ENCODE measurements at regions not wholly inside any gene's neighbourhood (a gene's known extent, or its start where the extent isn't known, plus 50 kb on each side); places are given as distances from the start of the nearest gene placed in this dataset.

DNA sequence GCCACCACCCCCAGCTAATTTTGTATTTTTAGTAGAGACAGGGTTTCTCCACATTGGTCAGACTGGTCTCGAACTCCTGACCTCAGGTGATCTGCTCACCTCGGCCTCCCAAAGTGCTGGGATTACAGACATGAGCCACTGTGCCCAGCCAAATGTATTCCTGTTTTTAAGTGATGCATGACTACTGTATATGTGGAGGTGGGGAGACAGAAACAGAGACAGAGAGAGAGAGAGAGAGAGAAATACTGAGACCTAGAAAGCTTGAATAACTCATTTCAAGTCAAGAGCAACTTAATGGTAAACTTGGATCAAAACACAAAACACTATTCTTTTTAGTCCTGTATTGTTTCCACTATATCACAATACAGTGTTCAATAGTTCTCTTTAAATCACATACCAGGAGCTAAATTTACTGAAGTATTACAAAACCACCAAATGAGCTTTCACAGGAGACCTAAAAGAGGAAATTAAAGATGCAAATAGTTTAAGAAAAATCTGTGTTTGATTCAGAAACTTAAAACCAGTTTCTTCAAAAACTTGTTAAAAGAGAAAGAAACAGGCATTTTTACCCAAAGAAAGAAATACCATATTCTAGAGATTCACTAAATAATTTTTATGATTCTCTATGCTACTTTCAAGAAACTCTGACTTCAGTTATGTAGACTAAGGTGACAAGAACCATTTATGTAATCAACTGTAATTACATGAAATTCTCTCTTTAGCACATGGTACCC, 188.7 kb downstream of the ETS1 start:
- TF ChIP-seq, protein P1, sequence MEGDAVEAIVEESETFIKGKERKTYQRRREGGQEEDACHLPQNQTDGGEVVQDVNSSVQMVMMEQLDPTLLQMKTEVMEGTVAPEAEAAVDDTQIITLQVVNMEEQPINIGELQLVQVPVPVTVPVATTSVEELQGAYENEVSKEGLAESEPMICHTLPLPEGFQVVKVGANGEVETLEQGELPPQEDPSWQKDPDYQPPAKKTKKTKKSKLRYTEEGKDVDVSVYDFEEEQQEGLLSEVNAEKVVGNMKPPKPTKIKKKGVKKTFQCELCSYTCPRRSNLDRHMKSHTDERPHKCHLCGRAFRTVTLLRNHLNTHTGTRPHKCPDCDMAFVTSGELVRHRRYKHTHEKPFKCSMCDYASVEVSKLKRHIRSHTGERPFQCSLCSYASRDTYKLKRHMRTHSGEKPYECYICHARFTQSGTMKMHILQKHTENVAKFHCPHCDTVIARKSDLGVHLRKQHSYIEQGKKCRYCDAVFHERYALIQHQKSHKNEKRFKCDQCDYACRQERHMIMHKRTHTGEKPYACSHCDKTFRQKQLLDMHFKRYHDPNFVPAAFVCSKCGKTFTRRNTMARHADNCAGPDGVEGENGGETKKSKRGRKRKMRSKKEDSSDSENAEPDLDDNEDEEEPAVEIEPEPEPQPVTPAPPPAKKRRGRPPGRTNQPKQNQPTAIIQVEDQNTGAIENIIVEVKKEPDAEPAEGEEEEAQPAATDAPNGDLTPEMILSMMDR (IDR thresholded peaks at IDR 0.05; ENCODE audit: insufficient read depth, missing control alignments), result no peak

DNA sequence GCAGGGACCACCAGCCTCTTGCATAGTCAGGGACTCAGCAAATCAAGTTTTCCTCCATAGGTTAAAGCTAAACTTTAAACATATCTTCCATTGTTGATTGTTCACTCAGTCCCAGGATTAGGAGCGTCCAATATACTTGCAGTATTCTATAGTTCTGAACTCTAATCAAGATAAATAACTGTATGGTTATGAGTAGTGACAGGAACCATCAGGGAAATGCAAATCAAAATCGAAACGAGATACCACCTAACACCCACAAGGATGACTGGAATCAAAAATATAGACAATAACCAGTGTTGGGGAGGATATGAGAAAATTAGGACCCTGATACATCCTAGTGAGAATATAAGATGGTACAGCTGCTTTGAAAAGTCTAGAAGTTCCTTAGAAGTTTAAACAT, 190.0 kb downstream of the ETS1 start:
- FAIRE-seq, result no peak

More for the DNA sequence above, 188.7 kb downstream of the ETS1 start:
- FAIRE-seq (no peak), DNase-seq (ENCODE audit: insufficient read length, low spot score) (no peak)

DNA sequence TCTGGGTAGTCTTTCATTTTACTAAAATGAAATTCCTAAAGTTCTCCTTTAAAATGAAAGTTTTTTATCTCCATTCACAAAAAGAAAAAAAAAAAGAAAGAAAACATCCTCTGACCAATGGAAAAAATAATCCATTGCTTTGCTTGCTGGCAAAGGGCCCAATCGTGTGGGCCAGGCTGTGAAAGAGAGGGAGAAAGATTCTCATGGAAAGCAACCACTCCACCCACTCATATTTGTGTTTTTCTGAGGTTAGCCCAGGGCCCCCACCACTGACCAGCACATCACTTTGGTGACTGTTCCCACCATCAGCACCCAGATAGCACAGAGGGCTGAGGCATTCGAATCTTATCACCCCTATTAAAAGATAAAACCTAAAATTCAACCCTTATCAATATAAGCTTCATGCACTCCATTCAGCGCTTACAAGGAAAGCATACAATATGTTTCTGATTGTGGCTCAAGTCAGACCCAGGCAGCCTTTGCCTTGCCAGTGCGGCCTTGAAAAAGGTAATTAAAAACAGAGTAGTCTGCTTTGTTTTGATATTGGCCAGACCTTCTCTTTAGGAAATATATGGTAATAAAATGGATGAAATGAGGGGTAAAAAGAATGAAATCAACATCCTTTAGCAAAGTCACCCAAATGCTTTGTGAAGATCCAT, 192.8 kb downstream of the ETS1 start:
- FAIRE-seq (no peak), DNase-seq (ENCODE audit: insufficient read length, low spot score) (no peak)
- TF ChIP-seq, protein P1 (IDR thresholded peaks at IDR 0.05; ENCODE audit: insufficient read depth, missing control alignments), result no peak

More for the DNA sequence above, 190.0 kb downstream of the ETS1 start:
- no peak for DNase-seq (ENCODE audit: insufficient read length, low spot score)
- TF ChIP-seq, protein P1 (IDR thresholded peaks at IDR 0.05; ENCODE audit: insufficient read depth, missing control alignments), result no peak

DNA sequence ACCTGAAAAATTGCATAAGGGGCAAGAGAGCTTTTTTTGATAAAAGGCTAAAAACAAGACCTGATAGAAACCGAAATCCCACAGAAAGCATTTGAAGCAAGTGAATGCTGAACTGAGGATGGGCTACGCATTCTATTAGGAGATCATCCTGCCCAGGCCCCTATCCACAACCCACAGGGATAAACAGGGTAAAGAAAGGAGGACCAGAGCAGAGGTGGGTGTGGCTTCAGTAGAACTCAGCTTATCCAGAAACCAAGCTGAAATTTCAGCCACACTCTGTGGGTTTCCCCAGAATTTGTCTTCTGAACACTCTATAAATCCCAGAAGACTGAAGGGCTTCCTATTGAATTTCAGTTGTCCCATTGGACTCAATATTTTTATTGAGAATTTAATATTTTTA, 195.1 kb downstream of the ETS1 start:
- TF ChIP-seq, protein P1 (IDR thresholded peaks at IDR 0.05; ENCODE audit: insufficient read depth, missing control alignments), result no peak
- FAIRE-seq, result no peak
- no peak for DNase-seq (ENCODE audit: insufficient read length, low spot score)

DNA sequence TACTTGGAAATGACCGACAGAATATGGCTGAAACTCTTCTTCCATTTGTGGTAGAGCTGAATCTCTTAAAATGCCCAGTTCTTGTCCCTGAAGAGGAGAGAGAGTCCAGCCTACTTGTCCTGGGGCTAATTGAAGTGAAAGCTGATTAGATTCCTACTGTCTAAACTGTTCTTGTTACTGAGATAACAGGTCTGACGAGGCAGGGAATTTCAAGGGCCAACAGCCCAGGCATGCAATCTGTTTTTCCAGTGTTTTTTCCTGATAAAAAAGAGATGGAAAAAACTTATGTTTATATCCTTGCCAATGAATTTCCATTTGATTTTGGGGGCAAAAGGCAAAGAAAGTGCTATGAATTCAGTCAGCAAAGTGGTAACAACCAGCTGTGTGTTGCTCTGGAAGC, 195.5 kb downstream of the ETS1 start:
- DNase-seq (ENCODE audit: insufficient read length, low spot score), result no peak
- TF ChIP-seq, protein P1 (IDR thresholded peaks at IDR 0.05; ENCODE audit: insufficient read depth, missing control alignments), result no peak
- no peak for FAIRE-seq

DNA sequence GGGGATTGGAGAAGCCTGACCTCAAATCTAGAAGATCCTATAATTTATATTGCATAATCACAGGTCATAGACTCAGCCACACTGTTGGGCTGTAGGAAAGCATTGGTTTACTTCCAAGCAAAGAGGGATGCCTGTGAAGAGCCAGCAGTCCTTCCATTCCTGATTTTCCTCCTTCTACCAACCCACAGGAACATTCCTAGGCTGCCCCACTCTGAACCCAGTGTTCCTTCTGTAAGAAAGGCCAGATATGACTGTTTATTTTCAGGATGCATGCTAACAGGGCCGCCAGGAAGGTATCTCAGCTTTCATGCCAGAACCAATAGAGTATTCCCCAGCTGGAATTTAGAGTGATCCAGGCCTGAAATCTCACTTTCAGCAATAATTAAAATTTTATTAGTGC, 197.1 kb downstream of the ETS1 start:
- FAIRE-seq (no peak), DNase-seq (ENCODE audit: insufficient read length, low spot score) (no peak)
- TF ChIP-seq, protein P1 (IDR thresholded peaks at IDR 0.05; ENCODE audit: insufficient read depth, missing control alignments), result no peak

DNA sequence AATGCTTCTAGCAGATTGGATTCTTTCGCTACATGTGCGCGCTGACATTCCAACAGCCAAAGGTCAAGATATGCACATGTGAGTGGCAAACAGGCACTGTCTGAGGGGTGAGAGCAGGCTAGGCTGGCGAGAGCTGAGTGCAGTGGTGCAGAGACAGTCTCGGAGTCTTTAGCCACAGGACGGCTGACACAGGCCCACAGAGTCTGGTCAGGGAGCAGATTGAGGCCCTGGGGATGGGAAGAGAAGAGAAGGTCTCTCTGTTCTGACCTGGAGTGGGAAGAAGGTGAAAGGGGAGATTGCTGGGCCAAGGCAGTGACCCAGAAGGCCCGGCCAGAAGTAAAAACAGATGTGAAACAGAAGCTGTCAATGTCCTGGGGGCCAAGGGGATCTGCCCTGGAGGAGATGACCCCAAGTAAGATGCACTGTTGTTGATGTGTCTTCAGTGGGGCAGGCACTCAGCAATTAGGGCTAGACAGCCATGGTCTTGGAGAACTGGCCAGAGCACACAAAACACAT, 197.8 kb downstream of the ETS1 start:
- TF ChIP-seq, protein P1 (IDR thresholded peaks at IDR 0.05; ENCODE audit: insufficient read depth, missing control alignments), result no peak
- no peak for FAIRE-seq
- no peak for DNase-seq (ENCODE audit: insufficient read length, low spot score)
